GM10248 (cell line): ENCODE measurements at regions not wholly inside any gene's neighbourhood (a gene's known extent, or its start where the extent isn't known, plus 50 kb on each side); places are given as distances from the start of the nearest gene placed in this dataset.

Source experiments
- CTCF ChIA-PET: fragments of 300-600 bp; sonication (Branson Sonifier 250); formaldehyde crosslinking; extraction: SDS; loops from one replicate; lab custom pipeline; 2021; ENCODE audit warnings: antibody characterized with exemption; lab: Yijun Ruan, JAX
- POLR2A ChIA-PET: fragments of 350-650 bp; sonication (Branson Sonifier 250); formaldehyde crosslinking; extraction: SDS; loops from one replicate; lab custom pipeline; 2020; ENCODE audit warnings: antibody characterized with exemption; lab: Yijun Ruan, JAX
- DNase-seq: peaks from one replicate; pipeline ENCODE4 v3.0.0; 2012; ENCODE audit errors: extremely low spot score
- TF ChIP-seq, protein P1 (sequence below): IDR thresholded peaks from 2 replicates; pipeline ENCODE4 v1.5.1; 2012; ENCODE audit warnings: mild to moderate bottlenecking, low read depth; ENCODE audit errors: extremely low read depth, missing control alignments, control extremely low read depth

DNA sequence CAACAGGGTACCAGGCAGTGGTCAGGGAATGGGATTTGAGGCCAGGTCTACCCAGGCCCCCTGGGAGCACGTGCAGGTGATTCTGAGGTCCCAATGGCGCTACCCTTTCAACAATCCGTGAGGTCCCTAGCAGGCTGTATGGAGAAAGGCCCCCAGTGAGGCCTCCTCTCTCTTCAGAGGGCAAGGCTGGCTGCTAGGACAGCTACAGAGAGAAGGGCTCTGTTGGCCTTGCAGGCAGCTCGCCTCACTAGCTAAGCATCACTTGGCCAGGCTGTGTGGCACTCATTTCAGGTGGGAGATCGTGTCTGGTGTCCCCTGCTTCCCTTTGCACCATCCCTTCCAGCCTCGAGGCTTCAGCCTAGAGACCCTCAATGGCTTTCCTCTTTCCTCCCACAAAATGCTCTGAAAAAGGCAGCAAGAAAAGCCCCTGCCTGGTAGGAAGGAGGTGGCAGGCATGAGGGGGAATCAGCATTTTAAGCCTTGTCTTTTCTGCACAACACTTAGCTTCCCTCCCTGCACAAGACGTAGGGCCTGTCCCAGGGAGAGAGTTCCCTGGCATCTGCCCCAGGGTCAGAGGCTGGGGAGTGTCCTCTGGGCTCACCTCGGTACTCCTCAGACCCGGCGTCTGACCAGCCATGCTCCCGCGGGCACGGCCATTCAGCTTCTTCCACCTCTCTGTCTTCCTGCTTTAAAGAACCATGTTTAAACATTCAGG lies 111.8 kb downstream of the ASB7 start:
- TF ChIP-seq, protein P1, sequence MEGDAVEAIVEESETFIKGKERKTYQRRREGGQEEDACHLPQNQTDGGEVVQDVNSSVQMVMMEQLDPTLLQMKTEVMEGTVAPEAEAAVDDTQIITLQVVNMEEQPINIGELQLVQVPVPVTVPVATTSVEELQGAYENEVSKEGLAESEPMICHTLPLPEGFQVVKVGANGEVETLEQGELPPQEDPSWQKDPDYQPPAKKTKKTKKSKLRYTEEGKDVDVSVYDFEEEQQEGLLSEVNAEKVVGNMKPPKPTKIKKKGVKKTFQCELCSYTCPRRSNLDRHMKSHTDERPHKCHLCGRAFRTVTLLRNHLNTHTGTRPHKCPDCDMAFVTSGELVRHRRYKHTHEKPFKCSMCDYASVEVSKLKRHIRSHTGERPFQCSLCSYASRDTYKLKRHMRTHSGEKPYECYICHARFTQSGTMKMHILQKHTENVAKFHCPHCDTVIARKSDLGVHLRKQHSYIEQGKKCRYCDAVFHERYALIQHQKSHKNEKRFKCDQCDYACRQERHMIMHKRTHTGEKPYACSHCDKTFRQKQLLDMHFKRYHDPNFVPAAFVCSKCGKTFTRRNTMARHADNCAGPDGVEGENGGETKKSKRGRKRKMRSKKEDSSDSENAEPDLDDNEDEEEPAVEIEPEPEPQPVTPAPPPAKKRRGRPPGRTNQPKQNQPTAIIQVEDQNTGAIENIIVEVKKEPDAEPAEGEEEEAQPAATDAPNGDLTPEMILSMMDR: no peak
- POLR2A ChIA-PET: no interaction called here
- no peak for DNase-seq
- CTCF ChIA-PET: interaction anchor here (0.8 kb wide), 1 partner anchor 32 kb away, joined by 3 read pairs; no protein-coding TSS in a partner anchor

DNA sequence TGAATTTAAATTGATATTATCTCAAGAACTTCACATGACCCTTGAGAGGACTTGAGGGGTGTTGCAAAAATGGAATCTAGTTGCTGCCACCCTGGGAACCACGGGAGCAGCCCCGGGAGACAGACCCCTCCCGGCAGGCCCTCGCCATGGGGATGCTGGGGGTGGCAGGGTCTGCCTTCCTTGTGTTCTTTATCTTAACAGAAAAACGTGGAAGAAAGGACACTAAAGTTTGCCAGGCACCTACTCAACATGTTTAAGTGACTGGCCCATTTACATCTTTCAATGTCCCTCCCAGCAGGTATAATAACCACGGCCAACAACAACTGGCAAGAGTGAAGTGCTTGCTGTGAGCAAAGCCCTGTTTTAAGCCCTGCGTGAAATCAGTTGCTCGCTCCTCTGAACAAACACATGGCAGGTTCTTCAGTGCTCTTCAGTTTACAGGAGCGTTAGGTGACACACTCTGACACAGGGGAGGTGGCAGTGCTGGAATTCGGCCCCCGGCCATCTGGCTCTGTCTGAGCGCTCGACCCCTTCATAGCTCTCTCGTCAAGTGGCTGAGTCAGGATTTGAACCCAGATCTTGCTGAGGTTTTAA lies 112.5 kb downstream of the ASB7 start:
- TF ChIP-seq, protein P1: no peak
- CTCF ChIA-PET: no interaction called here
- POLR2A ChIA-PET: no interaction called here
- DNase-seq: no peak

DNA sequence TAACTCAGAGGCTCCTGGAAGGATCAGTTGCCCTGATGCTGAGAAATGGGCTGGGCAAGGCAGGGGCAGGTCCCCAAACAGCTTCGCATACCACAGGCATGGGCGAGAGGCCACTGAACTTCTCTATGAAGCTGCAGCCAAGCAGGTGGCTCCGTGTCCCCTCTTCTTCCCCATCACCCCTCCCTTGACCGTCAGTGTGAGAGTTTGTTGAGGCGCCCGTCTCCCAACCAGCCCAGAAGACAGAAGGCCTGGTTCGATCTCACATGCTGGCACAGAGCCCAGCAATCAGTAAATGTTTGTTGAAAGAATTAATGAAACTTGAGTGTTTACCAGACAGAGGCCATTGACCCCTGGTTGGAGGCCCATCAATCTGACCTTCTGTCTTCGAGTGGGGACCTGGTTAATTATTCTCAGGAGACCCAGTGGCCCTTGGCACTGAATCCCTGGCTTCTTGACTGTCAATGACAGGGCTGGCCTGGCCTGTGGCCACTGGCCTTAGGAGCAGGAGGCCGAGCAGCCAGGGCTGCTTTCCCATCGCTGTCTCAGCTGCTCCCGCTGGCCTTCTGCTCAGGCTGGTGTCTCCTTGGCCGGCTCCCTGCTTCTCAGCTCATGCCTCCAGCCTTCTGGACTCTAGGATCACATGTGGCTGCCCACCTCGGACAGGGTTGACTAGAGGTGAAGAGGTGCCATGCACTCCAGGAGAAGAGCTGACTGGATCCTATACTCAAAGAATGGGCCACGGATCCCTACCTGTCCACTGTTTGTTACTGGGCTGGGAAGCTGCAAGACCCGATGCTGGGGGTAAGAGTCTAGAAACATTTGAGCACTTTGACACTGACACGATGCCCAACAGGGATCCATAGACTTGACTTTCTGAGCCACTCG lies 113.4 kb downstream of the ASB7 start:
- ChIA-PET POLR2A (no interaction called here), CTCF (no interaction called here)
- TF ChIP-seq, protein P1: no peak
- no peak for DNase-seq

DNA sequence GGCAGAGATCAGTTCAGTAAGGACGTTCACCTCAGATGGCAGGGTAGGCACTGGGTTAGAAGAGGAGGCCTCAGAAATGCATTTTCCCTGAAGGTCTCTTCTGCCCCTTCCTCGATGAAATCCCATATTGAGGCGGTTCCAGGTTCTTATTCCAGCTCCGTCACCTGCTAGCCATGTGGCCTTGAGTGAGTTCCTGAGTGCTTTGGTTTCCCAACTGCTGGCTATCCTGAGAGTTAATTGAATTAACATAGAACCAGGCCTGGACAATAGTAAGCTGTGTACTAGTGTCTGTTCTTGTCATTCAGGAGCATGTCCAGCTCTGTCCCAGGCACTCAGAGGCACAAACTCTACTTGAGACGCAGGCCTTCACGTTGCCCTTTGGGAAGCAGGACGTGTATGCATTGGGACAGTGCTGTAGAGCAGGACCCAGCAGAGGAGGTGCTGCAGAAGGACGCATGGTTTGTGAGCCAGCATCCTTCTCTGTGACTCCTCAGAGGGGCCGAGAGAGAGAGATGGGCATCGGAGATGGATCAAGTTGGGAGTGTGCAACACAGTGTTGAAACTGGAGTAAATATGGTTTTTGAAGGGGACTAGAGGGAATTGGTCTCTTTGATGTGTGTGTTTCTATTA lies 114.2 kb downstream of the ASB7 start:
- TF ChIP-seq, protein P1: no peak
- POLR2A ChIA-PET: no interaction called here
- CTCF ChIA-PET: no interaction called here
- DNase-seq: no peak

DNA sequence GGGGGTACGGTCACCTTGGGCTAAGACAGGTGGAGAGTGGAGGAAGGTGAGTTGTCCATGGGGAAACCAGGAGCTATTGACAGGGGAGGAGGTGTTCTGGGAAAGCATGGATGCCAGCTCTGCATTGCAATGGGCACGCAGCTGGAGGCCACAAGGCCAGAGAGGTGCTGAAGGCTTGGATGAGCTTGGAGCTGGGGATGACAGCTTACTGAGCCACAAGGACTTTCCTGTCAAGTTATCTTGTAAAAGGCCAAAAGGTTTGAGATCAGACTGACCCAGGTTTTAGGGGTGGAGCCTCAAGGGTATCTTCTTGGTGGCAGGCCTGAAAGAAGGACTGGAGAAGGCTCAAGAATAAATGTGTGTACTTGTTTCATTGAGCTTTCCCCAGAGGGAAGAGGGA lies 115.2 kb downstream of the ASB7 start:
- DNase-seq: no peak
- TF ChIP-seq, protein P1: no peak
- ChIA-PET POLR2A (no interaction called here), CTCF (interaction anchor here (0.8 kb wide), 1 partner anchor 11 kb away, joined by 3 read pairs; no protein-coding TSS in a partner anchor)

DNA sequence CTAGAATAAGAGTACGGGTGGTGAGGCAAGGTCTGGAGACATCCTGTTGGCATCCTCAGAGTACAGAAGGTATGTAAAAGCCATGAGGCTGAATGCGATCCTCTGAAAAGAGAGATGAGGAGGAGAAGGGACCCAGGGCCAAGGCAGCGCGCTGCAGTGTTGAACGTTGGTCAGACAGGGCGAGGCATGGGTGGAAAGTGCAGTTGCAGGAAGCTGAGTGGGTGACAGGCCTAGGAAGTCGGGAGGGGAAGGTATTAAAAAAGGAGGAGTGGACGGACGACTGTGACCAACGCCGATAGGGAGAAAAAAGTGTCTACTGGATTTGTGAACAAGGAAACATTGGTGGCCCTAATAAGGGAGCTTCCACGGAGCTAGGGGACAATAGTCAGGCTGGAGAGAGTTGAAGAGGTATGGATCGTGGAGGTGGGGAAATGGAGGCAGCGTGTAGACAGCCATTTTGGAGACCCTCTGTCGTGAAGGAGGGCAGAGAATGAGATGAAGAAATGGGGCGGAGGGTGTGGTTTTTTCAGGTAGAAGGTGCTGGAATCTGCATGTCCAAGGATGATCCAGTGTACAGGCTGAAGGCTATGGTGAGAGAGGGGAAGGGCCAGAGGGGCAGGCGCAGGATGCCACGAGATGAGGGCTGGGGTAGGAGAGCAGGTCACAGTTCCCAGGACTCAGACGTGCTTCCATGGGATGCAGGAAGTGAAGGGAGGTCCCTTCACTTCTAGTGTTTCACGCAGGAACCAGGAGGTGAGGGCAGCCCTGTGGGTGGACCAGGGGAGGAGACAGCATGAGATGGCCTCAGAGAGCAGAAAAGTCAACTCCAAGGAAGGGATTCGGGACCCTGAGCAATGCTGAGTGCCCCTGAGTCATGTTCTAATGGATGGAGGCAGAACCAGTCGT lies 115.9 kb downstream of the ASB7 start:
- ChIA-PET POLR2A (no interaction called here), CTCF (no interaction called here)
- TF ChIP-seq, protein P1: no peak
- DNase-seq: no peak
